Hematopoietic multipotent progenitor cell treated with erythropoietin and hydrocortisone succinate and interleukin-3 and kit ligand, for 8 days (in vitro differentiated cells): ENCODE measurements at regions not wholly inside any gene's neighbourhood (a gene's known extent, or its start where the extent isn't known, plus 50 kb on each side); places are given as distances from the start of the nearest gene placed in this dataset.
"Not testable (repeated sequence)": the region's sequence is repeated elsewhere in the genome, so short reads cannot be mapped to it uniquely, and the experiment has no call there.

Experiments used
- DNase-seq: peaks from one replicate; pipeline ENCODE4 v3.0.0-alpha.2; 2015

GRCh38 chr6:9225441-9225871, 790.1 kb upstream of the SLC35B3 start:
- no peak for DNase-seq

- no peak for DNase-seq
Observed at GRCh38 chr6:9224539-9224938, 789.2 kb upstream of the SLC35B3 start.

GRCh38 chr6:9213717-9214116, 778.4 kb upstream of the SLC35B3 start:
- not testable (repeated sequence) for DNase-seq

GRCh38 chr6:9208966-9209365, 773.6 kb upstream of the SLC35B3 start:
- no peak for DNase-seq

GRCh38 chr6:9205645-9206044, 770.3 kb upstream of the SLC35B3 start:
- no peak for DNase-seq

DNA sequence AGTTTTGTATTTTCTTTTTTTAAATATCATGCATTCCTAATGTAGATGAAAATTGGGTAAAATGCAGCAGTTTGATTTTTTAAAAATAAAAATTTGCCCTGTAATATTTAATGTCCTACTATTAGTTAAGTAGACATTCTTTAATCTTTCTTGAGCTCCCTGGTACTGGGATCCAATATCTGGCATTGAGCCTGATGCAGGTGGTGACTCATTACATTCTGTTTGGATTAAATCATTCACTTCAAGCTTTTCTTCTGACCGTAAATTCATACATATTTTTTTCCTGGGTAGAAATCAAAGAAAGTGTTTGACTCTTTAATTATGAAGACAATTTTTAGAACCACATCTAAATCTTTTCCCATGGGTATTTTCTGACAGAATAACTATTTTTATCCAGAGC, 768.8 kb upstream of the SLC35B3 start:
- DNase-seq: no peak

- no peak for DNase-seq
Observed at GRCh38 chr6:9200712-9201111, 765.4 kb upstream of the SLC35B3 start.

DNA sequence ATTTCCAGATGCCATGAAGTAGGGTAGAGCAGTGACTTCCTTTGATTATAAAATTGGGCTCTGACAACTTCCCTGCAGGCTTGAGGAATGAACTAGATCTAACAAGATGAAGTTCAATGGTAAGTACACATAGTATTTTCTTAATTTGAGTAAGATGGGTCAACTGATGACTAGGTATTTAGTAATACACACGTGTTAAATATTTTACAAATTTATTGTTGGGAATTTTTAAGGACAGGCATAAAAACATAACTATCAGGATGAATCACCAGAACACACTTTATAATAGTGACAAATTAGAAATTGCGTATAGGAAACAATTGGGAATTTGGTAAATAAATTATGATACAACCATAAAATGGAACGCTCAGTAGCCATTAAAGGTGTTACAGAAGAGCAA, 762.4 kb upstream of the SLC35B3 start:
- DNase-seq: no peak

GRCh38 chr6:9195322-9195721, 760.0 kb upstream of the SLC35B3 start:
- no peak for DNase-seq

GRCh38 chr6:9192405-9192909, 757.1 kb upstream of the SLC35B3 start:
- no peak for DNase-seq

- DNase-seq: no peak
Observed at GRCh38 chr6:9186148-9186547, 750.8 kb upstream of the SLC35B3 start.

DNA sequence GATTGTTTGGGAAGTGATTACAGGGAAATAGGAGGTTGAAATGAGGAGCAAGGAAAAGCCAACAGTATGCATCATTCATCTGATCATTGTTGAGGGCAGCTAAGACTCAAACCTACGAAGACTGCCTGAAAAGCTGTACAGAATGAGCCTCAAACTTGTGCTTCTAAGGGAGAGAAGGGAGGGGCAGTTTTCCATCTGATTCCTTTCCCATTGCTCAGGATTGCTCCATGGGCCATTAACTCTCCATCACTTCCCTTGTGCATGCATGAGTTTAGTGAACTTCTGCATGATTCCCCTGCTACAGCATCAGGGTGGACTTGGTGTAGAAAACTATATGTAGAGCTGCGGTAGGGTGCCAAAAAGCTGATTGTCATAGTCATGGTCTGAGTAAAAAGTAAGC, 742.7 kb upstream of the SLC35B3 start:
- no peak for DNase-seq

DNA sequence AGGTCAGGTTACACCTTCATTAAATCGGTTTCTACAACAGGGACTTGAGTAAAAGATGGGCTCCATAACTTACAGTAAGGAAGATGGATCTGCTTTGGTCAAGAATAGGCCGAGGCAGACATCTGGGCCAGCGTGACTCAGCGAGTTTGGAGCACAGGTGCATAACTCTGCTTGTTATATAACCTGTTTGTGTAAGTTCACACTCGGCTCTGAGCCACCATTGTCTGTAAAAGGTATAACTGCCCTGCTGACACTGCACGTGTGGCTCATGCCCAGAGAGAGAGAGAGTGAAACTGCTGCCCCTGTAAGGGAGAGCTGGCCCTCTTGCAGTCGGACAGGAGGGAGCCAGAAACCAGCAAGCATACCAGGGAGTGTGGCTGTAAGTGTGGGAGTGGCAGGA, 737.9 kb upstream of the SLC35B3 start:
- DNase-seq: no peak

GRCh38 chr6:9172096-9172495, 736.8 kb upstream of the SLC35B3 start:
- no peak for DNase-seq

- no peak for DNase-seq
Observed at GRCh38 chr6:9168669-9169068, 733.3 kb upstream of the SLC35B3 start.

- DNase-seq: no peak
Observed at GRCh38 chr6:9161731-9162130, 726.4 kb upstream of the SLC35B3 start.

GRCh38 chr6:9159051-9159450, 723.7 kb upstream of the SLC35B3 start:
- DNase-seq: no peak

DNA sequence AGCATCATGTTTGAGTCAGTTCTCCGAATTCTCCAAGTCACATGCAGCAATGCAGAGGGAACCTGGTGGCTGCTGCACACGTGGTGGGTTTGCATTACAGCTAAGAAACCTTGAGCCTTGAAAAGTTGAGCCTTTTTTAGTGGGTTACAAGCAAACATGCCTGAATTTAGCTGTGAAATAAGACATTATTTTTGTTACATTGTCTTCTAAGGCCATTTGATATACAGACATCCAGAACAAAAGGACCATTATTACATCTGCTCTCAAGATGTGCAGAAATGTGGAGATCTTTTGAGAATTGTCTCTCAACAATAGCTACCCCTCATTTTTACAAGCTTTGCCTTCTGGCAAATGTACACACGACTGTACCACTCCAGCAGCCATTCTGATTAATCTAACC, 720.5 kb upstream of the SLC35B3 start:
- DNase-seq: no peak

DNA sequence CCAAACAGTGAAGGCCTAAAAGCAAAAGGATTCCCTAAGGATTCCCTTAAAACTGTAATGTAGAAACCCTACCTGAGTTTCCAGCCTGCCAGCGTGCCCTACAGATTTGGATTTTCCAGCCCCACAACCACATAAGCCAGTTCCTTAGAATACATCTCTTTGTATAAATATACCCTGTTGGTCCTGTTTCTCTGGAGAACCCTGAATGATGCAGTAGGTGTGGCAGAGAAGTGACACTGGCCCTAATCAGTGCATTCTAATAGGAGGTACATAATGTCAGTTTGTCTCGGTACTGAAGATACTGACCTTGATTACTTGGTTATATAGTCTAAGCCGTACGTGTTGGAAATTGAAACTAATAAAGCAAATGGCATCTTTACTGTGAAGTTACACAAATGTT, 707.8 kb upstream of the SLC35B3 start:
- DNase-seq: no peak

GRCh38 chr6:9140951-9141460, 705.7 kb upstream of the SLC35B3 start:
- no peak for DNase-seq

DNA sequence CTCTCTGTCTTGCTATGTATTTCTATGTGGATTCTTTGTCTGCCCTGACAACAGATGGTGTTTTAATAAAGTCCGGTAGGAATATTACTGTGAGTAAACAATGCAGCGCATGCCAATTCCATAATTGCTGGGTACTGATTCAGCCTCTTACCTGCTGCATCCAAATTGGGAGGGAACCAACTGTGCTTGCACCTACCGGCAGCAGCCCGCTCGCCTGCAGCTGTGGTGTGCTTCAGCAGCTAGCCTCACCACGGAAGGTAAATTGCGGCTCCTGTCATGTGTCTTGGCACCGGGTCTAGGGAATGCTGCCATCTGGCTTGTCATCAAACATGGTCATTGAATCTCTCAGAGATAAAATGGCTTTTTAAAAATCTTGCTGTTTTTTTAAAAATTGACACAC, 704.8 kb upstream of the SLC35B3 start:
- DNase-seq: no peak

DNA sequence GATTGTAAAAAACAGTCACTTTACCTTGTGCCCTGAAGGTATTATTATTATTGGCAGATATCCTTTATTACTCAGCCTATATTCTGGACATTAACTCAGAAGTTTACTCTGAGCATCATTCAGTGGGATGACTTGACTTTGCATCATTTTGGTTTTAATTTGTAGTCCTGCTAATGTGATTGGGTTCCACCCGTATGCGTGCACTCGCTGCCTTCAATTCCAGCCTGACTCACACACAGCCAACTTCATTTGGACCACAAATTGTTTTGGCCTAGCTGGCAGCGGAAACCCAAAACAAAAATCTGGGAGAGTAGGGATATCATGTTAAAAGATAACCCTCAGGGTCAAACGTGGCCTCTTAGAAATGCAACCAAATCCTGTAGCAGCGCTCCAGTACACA, 704.4 kb upstream of the SLC35B3 start:
- no peak for DNase-seq

GRCh38 chr6:9138936-9139335, 703.6 kb upstream of the SLC35B3 start:
- no peak for DNase-seq

GRCh38 chr6:9136141-9136822, 700.9 kb upstream of the SLC35B3 start:
- DNase-seq: no peak

DNA sequence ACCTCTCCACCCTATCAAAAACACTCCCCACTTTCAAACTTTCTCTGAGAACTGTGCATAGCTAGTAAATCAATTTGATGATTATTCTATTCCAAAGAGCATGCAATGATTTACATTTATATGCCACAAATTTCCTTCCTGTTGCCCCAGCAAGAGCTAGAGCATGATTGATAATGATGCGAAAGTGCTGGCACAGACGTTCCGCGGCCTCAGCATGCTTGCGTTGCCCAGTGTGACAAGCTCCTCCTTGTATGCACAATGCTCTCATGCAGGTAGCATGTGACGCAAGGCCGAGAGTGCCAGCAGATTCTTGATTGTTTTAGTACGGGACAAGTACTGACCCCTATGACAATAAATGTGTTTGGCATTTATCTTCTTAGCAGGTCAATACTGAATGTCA, 696.3 kb upstream of the SLC35B3 start:
- DNase-seq: no peak
